LNCaP clone FGC (cell line): ENCODE measurements at regions not wholly inside any gene's neighbourhood (a gene's known extent, or its start where the extent isn't known, plus 50 kb on each side); places are given as distances from the start of the nearest gene placed in this dataset.
A peak's percentile ranks its signal among the peaks of the same experiment; 100 is the strongest.

Experiments
- DNase-seq: peaks from one replicate; pipeline ENCODE4 v3.0.0-alpha.2; 2011; ENCODE audit warnings: low read depth
- H3K4me3 ChIP-seq: 2 replicates; pipeline ENCODE4 v1.5.1; 2011; ENCODE audit warnings: mild to moderate bottlenecking, low read depth, low read length, control low read depth
- TF ChIP-seq, protein P1 (sequence below): IDR thresholded peaks from 2 replicates; pipeline ENCODE4 v1.5.1; 2012; ENCODE audit warnings: mild to moderate bottlenecking; ENCODE audit not compliant: control insufficient read depth, insufficient read depth; ENCODE audit errors: extremely low read depth

DNA sequence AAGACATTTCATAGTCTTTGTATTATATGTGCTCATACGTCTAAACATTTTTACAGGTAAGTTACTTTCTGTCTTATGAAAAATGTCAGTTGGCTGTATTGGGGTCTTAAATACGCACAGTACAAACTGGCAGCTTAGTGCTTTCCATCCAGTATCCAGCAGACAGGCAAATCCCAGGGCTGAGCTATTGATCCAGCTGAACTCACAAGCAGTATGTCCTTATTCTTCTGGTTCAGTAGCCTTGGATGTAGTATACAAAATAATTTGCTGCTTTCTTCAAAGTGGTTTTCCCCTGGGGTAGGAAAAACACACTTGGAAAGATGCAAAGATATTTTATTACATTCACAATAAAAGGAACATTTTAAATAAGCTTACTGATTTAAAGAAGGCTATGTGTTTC, 617.2 kb downstream of the NR2F1-AS1 start:
- DNase-seq, result no peak
- TF ChIP-seq, protein P1, sequence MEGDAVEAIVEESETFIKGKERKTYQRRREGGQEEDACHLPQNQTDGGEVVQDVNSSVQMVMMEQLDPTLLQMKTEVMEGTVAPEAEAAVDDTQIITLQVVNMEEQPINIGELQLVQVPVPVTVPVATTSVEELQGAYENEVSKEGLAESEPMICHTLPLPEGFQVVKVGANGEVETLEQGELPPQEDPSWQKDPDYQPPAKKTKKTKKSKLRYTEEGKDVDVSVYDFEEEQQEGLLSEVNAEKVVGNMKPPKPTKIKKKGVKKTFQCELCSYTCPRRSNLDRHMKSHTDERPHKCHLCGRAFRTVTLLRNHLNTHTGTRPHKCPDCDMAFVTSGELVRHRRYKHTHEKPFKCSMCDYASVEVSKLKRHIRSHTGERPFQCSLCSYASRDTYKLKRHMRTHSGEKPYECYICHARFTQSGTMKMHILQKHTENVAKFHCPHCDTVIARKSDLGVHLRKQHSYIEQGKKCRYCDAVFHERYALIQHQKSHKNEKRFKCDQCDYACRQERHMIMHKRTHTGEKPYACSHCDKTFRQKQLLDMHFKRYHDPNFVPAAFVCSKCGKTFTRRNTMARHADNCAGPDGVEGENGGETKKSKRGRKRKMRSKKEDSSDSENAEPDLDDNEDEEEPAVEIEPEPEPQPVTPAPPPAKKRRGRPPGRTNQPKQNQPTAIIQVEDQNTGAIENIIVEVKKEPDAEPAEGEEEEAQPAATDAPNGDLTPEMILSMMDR, result no peak
- no peak overlapping the region for H3K4me3 ChIP-seq

DNA sequence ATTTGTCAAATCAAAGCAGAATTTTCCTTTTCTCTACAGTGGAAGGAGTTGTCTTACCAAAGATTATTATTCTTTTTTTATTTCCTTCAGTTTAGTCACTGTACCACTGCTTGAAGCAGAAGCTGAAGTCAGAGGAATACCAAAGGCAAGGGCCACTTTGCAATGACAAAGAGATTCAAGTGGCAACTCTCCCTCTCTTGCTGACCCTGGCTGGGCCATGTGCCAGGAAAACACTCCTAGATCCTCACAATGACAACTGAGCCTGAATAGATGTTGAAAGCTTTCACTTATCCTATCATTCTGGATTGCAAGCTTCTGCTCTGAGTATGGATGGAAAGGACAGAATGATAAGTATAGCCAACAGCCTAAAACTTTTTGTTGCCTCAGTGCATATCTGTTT, 618.3 kb downstream of the NR2F1-AS1 start:
- DNase-seq, result no peak
- TF ChIP-seq, protein P1, result no peak
- no peak overlapping the region for H3K4me3 ChIP-seq

DNA sequence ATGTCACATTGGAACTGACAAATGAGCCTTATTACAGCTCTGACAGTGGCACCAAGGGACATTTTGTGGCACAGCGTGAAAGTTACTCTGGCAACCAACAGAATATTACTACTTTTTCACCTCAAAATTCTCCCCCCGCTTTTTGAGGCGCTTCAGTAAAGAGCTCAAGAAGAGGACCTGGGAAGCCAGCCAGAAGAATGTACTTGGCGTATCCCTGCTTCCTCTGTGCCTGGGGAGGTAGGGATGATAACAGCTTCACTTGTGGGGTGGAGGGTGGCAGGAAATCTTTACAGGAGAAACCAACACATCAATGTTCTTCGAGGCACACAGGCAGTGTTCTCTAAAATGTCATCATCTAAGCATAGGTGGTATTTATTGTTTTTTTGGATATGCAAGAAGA, 624.1 kb downstream of the NR2F1-AS1 start:
- H3K4me3 ChIP-seq, result no peak overlapping the region
- no peak for DNase-seq
- TF ChIP-seq, protein P1, result no peak

DNA sequence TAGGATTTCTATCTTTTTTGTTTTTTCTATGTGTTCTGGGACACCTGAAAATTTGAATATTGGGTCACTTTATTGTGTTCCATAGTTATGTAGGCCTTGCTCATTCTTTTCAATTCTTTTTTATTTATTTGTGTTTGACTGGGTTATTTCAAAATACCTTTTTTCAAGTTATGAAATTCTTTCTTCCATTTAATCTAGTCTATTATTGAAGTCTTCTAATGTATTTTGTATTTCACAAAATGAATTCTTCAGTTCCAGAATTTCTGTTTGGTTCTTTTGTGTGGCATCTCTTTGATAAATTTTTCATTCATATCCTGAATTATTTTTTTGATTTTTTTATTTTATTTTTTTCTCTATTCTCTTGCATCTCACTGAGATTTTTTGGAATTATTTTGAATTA, 628.8 kb downstream of the NR2F1-AS1 start:
- no peak overlapping the region for H3K4me3 ChIP-seq
- no peak for DNase-seq
- TF ChIP-seq, protein P1, result no peak

DNA sequence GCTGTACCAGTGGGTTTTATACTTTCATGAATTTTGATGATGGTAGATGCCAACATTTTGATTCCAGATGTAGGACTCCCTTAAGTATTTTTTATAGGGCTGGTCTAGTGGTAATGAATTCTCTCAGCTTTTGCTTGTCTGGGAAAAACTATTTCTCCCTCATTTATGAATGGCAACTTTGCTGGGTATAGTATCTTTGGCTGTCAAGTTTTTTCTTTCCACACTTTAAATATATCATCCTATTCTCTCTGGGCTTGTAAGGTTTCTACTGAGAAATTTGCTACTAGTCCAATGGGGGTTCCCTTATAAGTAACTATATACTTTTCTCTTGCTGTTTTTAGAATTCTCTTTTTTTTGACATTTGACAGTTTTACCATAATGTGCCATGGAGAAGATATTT, 629.3 kb downstream of the NR2F1-AS1 start:
- DNase-seq, result no peak
- TF ChIP-seq, protein P1, result no peak
- H3K4me3 ChIP-seq, result no peak overlapping the region

DNA sequence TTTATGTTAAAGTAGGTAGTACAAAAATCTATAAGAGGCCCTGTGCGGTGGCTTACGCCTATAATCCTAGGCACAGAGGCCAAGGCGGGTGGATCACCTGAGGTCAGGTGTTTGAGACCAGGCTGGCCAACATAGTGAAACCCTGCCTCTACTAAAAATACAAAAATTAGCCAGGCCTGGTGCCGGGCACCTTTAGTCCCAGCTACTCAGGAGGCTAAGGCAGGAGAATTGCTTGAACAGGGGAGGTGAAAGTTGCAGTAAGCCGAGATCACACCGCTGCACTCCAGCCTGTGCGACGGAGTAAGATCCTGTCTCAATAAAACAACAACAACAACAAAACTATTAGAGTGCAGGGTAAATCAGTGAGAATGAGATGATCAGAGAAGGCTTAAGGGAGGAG, 634.5 kb downstream of the NR2F1-AS1 start:
- TF ChIP-seq, protein P1, result no peak
- no peak for DNase-seq
- H3K4me3 ChIP-seq, result no peak overlapping the region

DNA sequence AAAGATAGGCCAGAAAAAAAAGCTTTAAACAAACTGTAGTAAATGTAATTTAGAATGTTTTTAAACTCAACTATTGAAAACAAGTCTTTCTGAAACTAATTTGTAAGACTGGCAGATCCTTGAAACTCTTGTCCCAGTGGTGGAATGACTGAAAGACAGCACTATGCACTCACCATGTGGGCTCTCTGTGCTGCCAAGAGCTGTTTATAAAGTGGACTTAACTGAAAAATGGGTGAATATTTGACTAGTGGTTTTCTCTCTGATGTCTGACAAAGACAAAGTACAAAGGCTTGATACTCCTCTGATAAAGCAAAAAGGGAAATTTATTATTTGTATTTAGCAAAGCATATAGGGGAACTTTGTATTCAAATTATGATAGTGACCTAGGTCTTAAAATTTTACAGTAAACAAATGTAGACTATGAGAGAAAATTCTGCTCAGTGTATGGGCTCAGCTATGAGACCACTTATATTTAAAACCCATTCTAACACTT, 635.4 kb downstream of the NR2F1-AS1 start:
- TF ChIP-seq, protein P1, result no peak
- H3K4me3 ChIP-seq, result 0 out of 2 replicates have a peak overlapping the region, but pooled peaks have one; percentile 1
- peak; percentile 67 for DNase-seq
